HEK293 (cell line): ENCODE measurements at regions not wholly inside any gene's neighbourhood (a gene's known extent, or its start where the extent isn't known, plus 50 kb on each side); places are given as distances from the start of the nearest gene placed in this dataset.
A peak's percentile ranks its signal among the peaks of the same experiment; 100 is the strongest.

ENCODE experiments used
- CTCF ChIA-PET: fragments of 350-600 bp; formaldehyde crosslinking; extraction: SDS; loops from one replicate; lab custom pipeline; 2021; ENCODE audit warnings: antibody characterized with exemption; lab: Yijun Ruan, JAX
- POLR2A ChIA-PET: fragments of 300-600 bp; formaldehyde crosslinking; extraction: SDS; loops from one replicate; lab custom pipeline; 2020; ENCODE audit warnings: antibody characterized with exemption, inconsistent platforms; lab: Yijun Ruan, JAX
- H3K27ac ChIP-seq: fragments of 200-500 bp; sonication (Bioruptor generic); 2 replicates; pipeline ENCODE4 v1.5.1; 2014; ENCODE audit warnings: low read depth, low read length, control low read depth, inconsistent platforms; ENCODE audit errors: extremely low read depth
- H3K36me3 ChIP-seq, 2 experiments: fragments of 200-500 bp in 1 of 2; sonication (Bioruptor generic) in 1 of 2; 1 replicate in 1 of 2; 2 replicates in 1 of 2; pipeline ENCODE4 v1.5.1; 2014 to 2017; ENCODE audit warnings: inconsistent platforms in 2 of 2, low read length in 2 of 2; ENCODE audit not compliant: control insufficient read depth in 2 of 2, insufficient read depth in 1 of 2
- H3K4me1 ChIP-seq: fragments of 200-500 bp; sonication (Bioruptor generic); 2 replicates; pipeline ENCODE4 v1.5.1; 2014; ENCODE audit warnings: mild to moderate bottlenecking, low read length, inconsistent platforms; ENCODE audit not compliant: control insufficient read depth, insufficient read depth
- H3K4me3 ChIP-seq: 2 replicates; pipeline ENCODE4 v1.5.1; 2011; ENCODE audit warnings: low read depth, mild to moderate bottlenecking, control low read depth, low read length, moderate library complexity
- H3K9me3 ChIP-seq: fragments of 200-500 bp; sonication (Bioruptor generic); 2 replicates; pipeline ENCODE4 v1.5.1; 2014; ENCODE audit warnings: low read depth, low read length, inconsistent platforms; ENCODE audit not compliant: control insufficient read depth, insufficient read depth
- ATF2 ChIP-seq: fragments of 450-650 bp; formaldehyde crosslinking; IDR thresholded peaks from 2 replicates; pipeline ENCODE4 v1.5.1; 2016; ENCODE audit warnings: missing biosample characterization, missing genetic modification characterization, low read depth
- ELK4 ChIP-seq: IDR thresholded peaks from 2 replicates; pipeline ENCODE4 v1.6.1; 2011; ENCODE audit warnings: mild to moderate bottlenecking, low read depth, low read length, borderline replicate concordance
- ZNF132 ChIP-seq: fragments of 450-650 bp; formaldehyde crosslinking; IDR thresholded peaks from 2 replicates; pipeline ENCODE4 v1.5.1; 2017; ENCODE audit warnings: missing biosample characterization, missing genetic modification characterization, borderline replicate concordance
- ZNF18 ChIP-seq: fragments of 450-650 bp; formaldehyde crosslinking; IDR thresholded peaks from 2 replicates; pipeline ENCODE4 v1.5.1; 2016; ENCODE audit warnings: missing biosample characterization, missing genetic modification characterization
- ZNF24 ChIP-seq: fragments of 450-650 bp; formaldehyde crosslinking; IDR thresholded peaks from 2 replicates; pipeline ENCODE4 v1.5.1; 2016; ENCODE audit warnings: missing biosample characterization, missing genetic modification characterization
- ZNF302 ChIP-seq: fragments of 450-650 bp; formaldehyde crosslinking; IDR thresholded peaks from 2 replicates; pipeline ENCODE4 v1.5.1; 2016; ENCODE audit warnings: missing biosample characterization, missing genetic modification characterization, low read depth
- ZNF391 ChIP-seq: fragments of 450-650 bp; formaldehyde crosslinking; IDR thresholded peaks from 2 replicates; pipeline ENCODE4 v1.5.1; 2016; ENCODE audit warnings: low read depth, missing biosample characterization, missing genetic modification characterization, borderline replicate concordance
- ZNF416 ChIP-seq: fragments of 450-650 bp; formaldehyde crosslinking; IDR thresholded peaks from 2 replicates; pipeline ENCODE4 v1.5.1; 2016; ENCODE audit warnings: missing biosample characterization, missing genetic modification characterization
- ZNF433 ChIP-seq: fragments of 450-650 bp; formaldehyde crosslinking; IDR thresholded peaks from 2 replicates; pipeline ENCODE4 v1.5.1; 2016; ENCODE audit warnings: missing biosample characterization, missing genetic modification characterization, low read depth
- ZSCAN23 ChIP-seq: fragments of 450-650 bp; formaldehyde crosslinking; IDR thresholded peaks from 2 replicates; pipeline ENCODE4 v1.5.1; 2016; ENCODE audit warnings: missing biosample characterization, missing genetic modification characterization

GRCh38 chr15:78695046-78695671, 54.1 kb upstream of the CHRNB4 start:
- H3K9me3 ChIP-seq: no peaks in the 10 kb centered on the region
- CTCF ChIA-PET: interaction anchor here (1.1 to 3.5 kb wide), 3 partner anchors 15 to 56 kb away, joined by 3 to 16 read pairs (median 3); no protein-coding TSS in a partner anchor

GRCh38 chr15:78691851-78692421, 50.9 kb upstream of the CHRNB4 start:
- POLR2A ChIA-PET: interaction anchor here (0.6 kb wide), 1 partner anchor 254 kb away, joined by 3 read pairs; the partner anchor contains the start of gene IREB2

More at GRCh38 chr15:78695046-78695671, 54.1 kb upstream of the CHRNB4 start:
- Histone ChIP-seq H3K27ac (no peak overlapping the region), H3K36me3 (no peaks in the 10 kb centered on the region), H3K4me1 (no peaks in the 10 kb centered on the region), H3K4me3 (no peak overlapping the region)
- POLR2A ChIA-PET: no interaction called here
- TF ChIP-seq ZSCAN23 (tag by site-specific recombination) (no peak), ZNF24 (0 out of 2 replicates have a peak, but pooled peaks have one; percentile 39), ZNF433 (tag by site-specific recombination) (no peak)
- TF ChIP-seq, all 188 proteins: peak for 1

GRCh38 chr15:78691167-78691850, 50.3 kb upstream of the CHRNB4 start:
- Histone ChIP-seq H3K27ac (no peak overlapping the region), H3K9me3 (no peaks in the 10 kb centered on the region), H3K4me3 (no peak overlapping the region), H3K36me3 (no peaks in the 10 kb centered on the region), H3K4me1 (no peaks in the 10 kb centered on the region)
- ChIA-PET CTCF (interaction anchor here (0.6 to 1.4 kb wide), 6 partner anchors 19 to 449 kb away, joined by 3 to 6 read pairs (median 3); no protein-coding TSS in a partner anchor), POLR2A (interaction anchor here (0.6 kb wide), 1 partner anchor 253 kb away, joined by 3 read pairs; the partner anchor contains the start of gene IREB2)
- TF ChIP-seq ZNF24: no peak
- no peak for TF ChIP-seq ZNF391

More at GRCh38 chr15:78691851-78692421, 50.9 kb upstream of the CHRNB4 start:
- TF ChIP-seq ZNF302 (tag by site-specific recombination) (no peak), ZNF416 (tag by site-specific recombination) (no peak), ZNF18 (tag by site-specific recombination) (no peak), ZNF132 (tag by site-specific recombination) (no peak), ELK4 (no peak), ATF2 (tag by site-specific recombination) (no peak)
- Histone ChIP-seq H3K36me3 (no peaks in the 10 kb centered on the region), H3K9me3 (no peaks in the 10 kb centered on the region), H3K27ac (no peak overlapping the region), H3K4me3 (no peak overlapping the region), H3K4me1 (no peaks in the 10 kb centered on the region)
- CTCF ChIA-PET: interaction anchor here (0.9 to 1.4 kb wide), 4 partner anchors 18 to 65 kb away, joined by 3 to 4 read pairs (median 3); no protein-coding TSS in a partner anchor
